Stimulated activated CD4-positive, alpha-beta T cell treated with anti-CD3 and anti-CD28 coated beads, Interleukin-1b, Interleukin-23, amount 100 ng/mL, for 1 hour (primary cell): ENCODE measurements at regions not wholly inside any gene's neighbourhood (a gene's known extent, or its start where the extent isn't known, plus 50 kb on each side); places are given as distances from the start of the nearest gene placed in this dataset.

ENCODE experiments used
- DNase-seq, 2 donors: peaks; one replicate each; pipeline ENCODE4 v3.0.0-alpha.2; 2020; ENCODE audit warnings: low read depth in 2 of 2

GRCh38 chr3:25355034-25355885, 72.8 kb upstream of the RARB start:
- no peak for DNase-seq

GRCh38 chr3:25355998-25356397, 72.1 kb upstream of the RARB start:
- no peak for DNase-seq

GRCh38 chr3:25362118-25362517, 65.9 kb upstream of the RARB start:
- no peak for DNase-seq

- no peak for DNase-seq
These were observed 62.4 kb upstream of the RARB start for GRCh38 chr3:25365636-25366035.

GRCh38 chr3:25367025-25367424, 61.0 kb upstream of the RARB start:
- no peak for DNase-seq

- no peak for DNase-seq
These were observed 55.9 kb upstream of the RARB start for GRCh38 chr3:25372167-25372566.

GRCh38 chr3:25376340-25376739, 51.7 kb upstream of the RARB start:
- no peak for DNase-seq

- no peak for DNase-seq
These were observed 51.0 kb upstream of the RARB start for GRCh38 chr3:25377042-25377441.
